Endodermal cell (in vitro differentiated cells): ENCODE measurements at regions not wholly inside any gene's neighbourhood (a gene's known extent, or its start where the extent isn't known, plus 50 kb on each side); places are given as distances from the start of the nearest gene placed in this dataset.

Experiments
- DNase-seq: peaks from one replicate; pipeline ENCODE4 v3.0.0-alpha.2; 2017
- H3K27ac ChIP-seq: 2 replicates; pipeline ENCODE4 v1.5.1; 2013; ENCODE audit warnings: mild to moderate bottlenecking, low read depth, low read length, moderate library complexity
- H3K27me3 ChIP-seq: 2 replicates; pipeline ENCODE4 v1.6.1; 2013; ENCODE audit warnings: mild to moderate bottlenecking, low read length, moderate library complexity; ENCODE audit not compliant: insufficient read depth, control insufficient read depth, poor library complexity, severe bottlenecking
- H3K36me3 ChIP-seq: 2 replicates; pipeline ENCODE4 v1.7.0; 2013; ENCODE audit warnings: mild to moderate bottlenecking, low read length, moderate library complexity; ENCODE audit not compliant: control insufficient read depth, insufficient read depth
- H3K4me1 ChIP-seq: one replicate; pipeline ENCODE4 v1.7.0; 2013; ENCODE audit warnings: low read length; ENCODE audit not compliant: control insufficient read depth, insufficient read depth
- H3K4me3 ChIP-seq: 2 replicates; pipeline ENCODE4 v1.5.1; 2013; ENCODE audit warnings: mild to moderate bottlenecking, low read length, moderate library complexity
- H3K9ac ChIP-seq: 2 replicates; pipeline ENCODE4 v1.6.1; 2013; ENCODE audit warnings: mild to moderate bottlenecking, low read length, moderate library complexity; ENCODE audit not compliant: poor library complexity, severe bottlenecking; ENCODE audit errors: extremely low read depth
- H3K9me3 ChIP-seq: 2 replicates; pipeline ENCODE4 v1.6.1; 2013; ENCODE audit warnings: mild to moderate bottlenecking, low read length, moderate library complexity; ENCODE audit not compliant: control insufficient read depth
- H3K27ac Mint-ChIP-seq: 2 replicates; pipeline ENCODE4 v1.8.0; 2020; ENCODE audit warnings: mixed read lengths
- H3K27me3 Mint-ChIP-seq: 2 replicates; pipeline ENCODE4 v1.8.0; 2021; ENCODE audit warnings: mild to moderate bottlenecking, mixed read lengths; ENCODE audit not compliant: insufficient read depth
- H3K36me3 Mint-ChIP-seq: 2 replicates; pipeline ENCODE4 v1.8.0; 2020; ENCODE audit warnings: low read depth, mixed read lengths
- H3K4me1 Mint-ChIP-seq: 2 replicates; pipeline ENCODE4 v1.8.0; 2020; ENCODE audit warnings: mixed read lengths
- H3K4me3 Mint-ChIP-seq: 2 replicates; pipeline ENCODE4 v1.8.0; 2020; ENCODE audit warnings: mild to moderate bottlenecking, moderate library complexity, mixed read lengths
- H3K9me3 Mint-ChIP-seq: 2 replicates; pipeline ENCODE4 v1.8.0; 2020; ENCODE audit warnings: mild to moderate bottlenecking, mixed read lengths
- WGBS, 2 experiments: methylation state at CpG; one replicate each; pipeline versions ENCODE4 v1.1.5 to v1.1.7; 2013; ENCODE audit warnings: missing lambda C conversion rate in 2 of 2, mixed read lengths in 1 of 2; ENCODE audit not compliant: insufficient coverage in 1 of 2, insufficient read length in 1 of 2; 5-methylcytosine and 5-hydroxymethylcytosine counted together
- TF ChIP-seq, protein P1 (sequence below): fragments of 200-600 bp; sonication (generic); conservative IDR thresholded peaks from 2 replicates; pipeline ENCODE4 v1.5.0; 2021; ENCODE audit warnings: antibody characterized with exemption, mild to moderate bottlenecking

DNA sequence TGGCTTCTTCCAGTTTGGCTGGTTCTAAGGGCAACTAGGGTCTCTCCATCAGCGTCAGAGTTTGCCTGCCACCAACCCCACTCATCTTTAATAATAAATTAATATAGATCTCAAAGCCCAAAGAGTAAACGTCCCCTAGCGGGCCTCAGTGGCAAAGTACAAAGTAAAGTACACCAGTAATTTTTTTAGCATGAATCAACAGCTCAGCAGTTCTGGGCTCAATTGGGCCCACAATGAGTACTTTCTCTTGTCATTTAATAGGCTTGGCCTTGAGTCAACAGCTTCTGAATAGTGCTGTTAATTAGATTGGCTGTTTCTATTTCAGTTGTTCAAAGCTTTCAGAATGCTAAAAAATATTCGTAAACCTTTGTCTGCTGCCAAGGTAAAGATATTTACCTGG, 89.0 kb upstream of the PFN2 start:
- Mint-ChIP-seq H3K4me1 (peaks cover 23% of the 10 kb centered on the region), H3K9me3 (no peaks in the 10 kb centered on the region), H3K27ac (no peak overlapping the region), H3K27me3 (peaks cover 7% of the 10 kb centered on the region), H3K4me3 (no peak overlapping the region), H3K36me3 (no peaks in the 10 kb centered on the region)
- Histone ChIP-seq H3K4me1 (peaks cover 13% of the 10 kb centered on the region), H3K9me3 (no peaks in the 10 kb centered on the region), H3K27me3 (no peaks in the 10 kb centered on the region), H3K4me3 (no peak overlapping the region), H3K36me3 (no peaks in the 10 kb centered on the region), H3K9ac (no peak overlapping the region), H3K27ac (no peak overlapping the region)
- DNase-seq = no peak
- WGBS, 2 experiments = 84 to 92% methylated on average over 3 to 4 of the region's 4 CpGs
- TF ChIP-seq, protein P1, sequence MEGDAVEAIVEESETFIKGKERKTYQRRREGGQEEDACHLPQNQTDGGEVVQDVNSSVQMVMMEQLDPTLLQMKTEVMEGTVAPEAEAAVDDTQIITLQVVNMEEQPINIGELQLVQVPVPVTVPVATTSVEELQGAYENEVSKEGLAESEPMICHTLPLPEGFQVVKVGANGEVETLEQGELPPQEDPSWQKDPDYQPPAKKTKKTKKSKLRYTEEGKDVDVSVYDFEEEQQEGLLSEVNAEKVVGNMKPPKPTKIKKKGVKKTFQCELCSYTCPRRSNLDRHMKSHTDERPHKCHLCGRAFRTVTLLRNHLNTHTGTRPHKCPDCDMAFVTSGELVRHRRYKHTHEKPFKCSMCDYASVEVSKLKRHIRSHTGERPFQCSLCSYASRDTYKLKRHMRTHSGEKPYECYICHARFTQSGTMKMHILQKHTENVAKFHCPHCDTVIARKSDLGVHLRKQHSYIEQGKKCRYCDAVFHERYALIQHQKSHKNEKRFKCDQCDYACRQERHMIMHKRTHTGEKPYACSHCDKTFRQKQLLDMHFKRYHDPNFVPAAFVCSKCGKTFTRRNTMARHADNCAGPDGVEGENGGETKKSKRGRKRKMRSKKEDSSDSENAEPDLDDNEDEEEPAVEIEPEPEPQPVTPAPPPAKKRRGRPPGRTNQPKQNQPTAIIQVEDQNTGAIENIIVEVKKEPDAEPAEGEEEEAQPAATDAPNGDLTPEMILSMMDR = no peak

DNA sequence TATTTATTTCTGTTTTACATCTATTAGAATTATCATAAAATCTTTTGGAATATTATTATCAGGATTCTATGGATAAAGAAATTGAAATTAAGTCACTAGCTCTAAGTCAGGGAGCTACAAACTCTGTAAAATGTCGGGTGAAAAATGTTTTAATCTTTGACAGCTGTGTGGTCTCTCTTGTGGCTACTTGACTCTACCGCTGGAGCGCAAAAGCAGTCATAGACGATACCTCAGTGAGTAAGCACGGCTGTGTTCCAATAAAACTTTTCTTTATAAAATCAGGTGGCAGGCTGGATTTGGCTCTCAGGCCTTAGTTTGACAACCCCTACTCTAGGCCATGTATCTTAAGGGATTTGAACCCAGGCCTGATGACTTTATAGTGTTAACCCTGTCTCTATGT, 88.5 kb upstream of the PFN2 start:
- peaks cover 13% of the 10 kb centered on the region for H3K4me1 ChIP-seq
- no peak overlapping the region for H3K27ac ChIP-seq
- no peaks in the 10 kb centered on the region for H3K36me3 Mint-ChIP-seq
- no peaks in the 10 kb centered on the region for H3K36me3 ChIP-seq
- no peak overlapping the region for H3K9ac ChIP-seq
- TF ChIP-seq, protein P1 = no peak
- no peaks in the 10 kb centered on the region for H3K27me3 ChIP-seq
- H3K9me3 ChIP-seq = no peaks in the 10 kb centered on the region
- H3K4me3 ChIP-seq = no peak overlapping the region
- peaks cover 23% of the 10 kb centered on the region for H3K4me1 Mint-ChIP-seq
- H3K27me3 Mint-ChIP-seq = peaks cover 7% of the 10 kb centered on the region
- DNase-seq = no peak
- WGBS, 2 experiments = 73 to 80% methylated on average over 5 of the region's 5 CpGs
- H3K27ac Mint-ChIP-seq = no peak overlapping the region
- no peak overlapping the region for H3K4me3 Mint-ChIP-seq
- no peaks in the 10 kb centered on the region for H3K9me3 Mint-ChIP-seq

DNA sequence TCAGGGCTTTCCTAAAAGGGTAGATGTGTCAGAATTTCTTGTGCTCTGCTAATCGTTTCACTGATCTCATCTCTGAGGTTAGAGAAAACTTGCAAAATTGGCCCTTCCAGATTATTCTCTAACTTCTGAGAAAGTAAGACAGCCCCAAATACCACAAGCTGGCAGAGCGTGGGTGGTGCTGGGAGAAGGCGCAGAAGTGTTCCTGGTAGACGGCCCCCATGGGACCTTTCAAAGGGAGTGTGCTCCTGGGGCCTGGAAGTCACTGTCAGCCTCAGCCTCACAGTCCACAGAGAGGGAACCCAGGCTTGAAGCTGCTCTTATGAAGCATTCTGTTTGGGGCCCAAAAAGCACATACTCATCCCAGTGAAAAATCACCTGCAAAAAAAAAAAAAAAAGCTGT, 86.5 kb upstream of the PFN2 start:
- peaks cover 14% of the 10 kb centered on the region for H3K4me1 ChIP-seq
- DNase-seq = no peak
- H3K4me3 ChIP-seq = no peak overlapping the region
- Mint-ChIP-seq H3K27ac (no peak overlapping the region), H3K4me3 (no peak overlapping the region), H3K36me3 (no peaks in the 10 kb centered on the region), H3K9me3 (no peaks in the 10 kb centered on the region), H3K4me1 (peaks cover 21% of the 10 kb centered on the region), H3K27me3 (peaks cover 7% of the 10 kb centered on the region)
- 93 to 100% methylated on average over 2 to 4 of the region's 4 CpGs for WGBS, 2 experiments
- H3K36me3 ChIP-seq = no peaks in the 10 kb centered on the region
- H3K27me3 ChIP-seq = no peaks in the 10 kb centered on the region
- no peak overlapping the region for H3K9ac ChIP-seq
- H3K27ac ChIP-seq = no peak overlapping the region
- TF ChIP-seq, protein P1 = no peak
- H3K9me3 ChIP-seq = no peaks in the 10 kb centered on the region
